ENCODE measurements at regions not wholly inside any gene's neighbourhood (a gene's known extent, or its start where the extent isn't known, plus 50 kb on each side); places are given as distances from the start of the nearest gene placed in this dataset.
"Not testable (repeated sequence)": the region's sequence is repeated elsewhere in the genome, so short reads cannot be mapped to it uniquely, and the experiment has no call there.

- not testable (repeated sequence) for TF ChIP-seq POLR2A, CTCF (IDR thresholded peaks at IDR 0.05)
These were observed 268.6 kb upstream of the SATB1 start for GRCh38 chr3:18693588-18694329.

All from adrenal gland (tissue), 5 donors.